ENCODE measurements at regions not wholly inside any gene's neighbourhood (a gene's known extent, or its start where the extent isn't known, plus 50 kb on each side); places are given as distances from the start of the nearest gene placed in this dataset.
"Not testable (repeated sequence)": the region's sequence is repeated elsewhere in the genome, so short reads cannot be mapped to it uniquely, and the experiment has no call there.

GRCh38 chr5:3445517-3445916 is 150.1 kb upstream of the IRX1 start:
- H3K27ac ChIP-seq (ENCODE audit: low read depth, low read length, severe bottlenecking); H3K4me3 ChIP-seq (ENCODE audit: extremely low read depth, insufficient read depth, low read length, poor library complexity, severe bottlenecking); H3K9me3 ChIP-seq (ENCODE audit: control insufficient read depth, low read length): not testable (repeated sequence)

GRCh38 chr5:3432135-3432534 is 163.5 kb upstream of the IRX1 start:
- Histone ChIP-seq H3K27ac (ENCODE audit: low read depth, low read length, severe bottlenecking) (no peak overlapping the region), H3K4me1 (ENCODE audit: control insufficient read depth, insufficient read depth, low read length, poor library complexity, severe bottlenecking) (no peaks in the 10 kb centered on the region), H3K9me3 (ENCODE audit: control insufficient read depth, low read length) (no peaks in the 10 kb centered on the region), H3K4me3 (ENCODE audit: extremely low read depth, insufficient read depth, low read length, poor library complexity, severe bottlenecking) (no peak overlapping the region), H3K36me3 (ENCODE audit: control insufficient read depth, insufficient read depth, low read length) (no peaks in the 10 kb centered on the region)
- WGBS, 2 experiments (ENCODE audit: insufficient coverage in 2 of 2): 90 to 93% methylated on average over 3 to 4 of the region's 4 CpGs

More at GRCh38 chr5:3445517-3445916, 150.1 kb upstream of the IRX1 start:
- not testable (repeated sequence) for H3K36me3 ChIP-seq (ENCODE audit: control insufficient read depth, insufficient read depth, low read length); H3K4me1 ChIP-seq (ENCODE audit: control insufficient read depth, insufficient read depth, low read length, poor library complexity, severe bottlenecking)

GRCh38 chr5:3430691-3431090 is 164.9 kb upstream of the IRX1 start:
- Histone ChIP-seq H3K4me1 (ENCODE audit: control insufficient read depth, insufficient read depth, low read length, poor library complexity, severe bottlenecking) (no peaks in the 10 kb centered on the region), H3K27ac (ENCODE audit: low read depth, low read length, severe bottlenecking) (no peak overlapping the region), H3K9me3 (ENCODE audit: control insufficient read depth, low read length) (no peaks in the 10 kb centered on the region), H3K36me3 (ENCODE audit: control insufficient read depth, insufficient read depth, low read length) (no peaks in the 10 kb centered on the region), H3K4me3 (ENCODE audit: extremely low read depth, insufficient read depth, low read length, poor library complexity, severe bottlenecking) (no peak overlapping the region)
- 53% methylated on average over 3 of the region's 5 CpGs for WGBS, 2 experiments (ENCODE audit: insufficient coverage in 2 of 2)

- 75 to 86% methylated on average over 7 of the region's 7 CpGs for WGBS, 2 experiments (ENCODE audit: insufficient coverage in 2 of 2)
- no peak overlapping the region for H3K27ac ChIP-seq (ENCODE audit: low read depth, low read length, severe bottlenecking)
- no peak overlapping the region for H3K4me3 ChIP-seq (ENCODE audit: extremely low read depth, insufficient read depth, low read length, poor library complexity, severe bottlenecking)
- H3K36me3 ChIP-seq (ENCODE audit: control insufficient read depth, insufficient read depth, low read length): no peaks in the 10 kb centered on the region
- H3K9me3 ChIP-seq (ENCODE audit: control insufficient read depth, low read length): no peaks in the 10 kb centered on the region
- no peaks in the 10 kb centered on the region for H3K4me1 ChIP-seq (ENCODE audit: control insufficient read depth, insufficient read depth, low read length, poor library complexity, severe bottlenecking)
Measured at GRCh38 chr5:3429962-3430361, 165.7 kb upstream of the IRX1 start.

- no peak overlapping the region for H3K27ac ChIP-seq (ENCODE audit: low read depth, low read length, severe bottlenecking)
- WGBS, 2 experiments (ENCODE audit: insufficient coverage in 2 of 2): 94 to 95% methylated on average over 7 to 14 of the region's 15 CpGs
- peaks cover 2% of the 10 kb centered on the region for H3K9me3 ChIP-seq (ENCODE audit: control insufficient read depth, low read length)
- no peaks in the 10 kb centered on the region for H3K36me3 ChIP-seq (ENCODE audit: control insufficient read depth, insufficient read depth, low read length)
- H3K4me1 ChIP-seq (ENCODE audit: control insufficient read depth, insufficient read depth, low read length, poor library complexity, severe bottlenecking): no peaks in the 10 kb centered on the region
- no peak overlapping the region for H3K4me3 ChIP-seq (ENCODE audit: extremely low read depth, insufficient read depth, low read length, poor library complexity, severe bottlenecking)
Measured at GRCh38 chr5:3428334-3428733, 167.3 kb upstream of the IRX1 start.

- Histone ChIP-seq H3K4me1 (ENCODE audit: control insufficient read depth, insufficient read depth, low read length, poor library complexity, severe bottlenecking) (no peaks in the 10 kb centered on the region), H3K27ac (ENCODE audit: low read depth, low read length, severe bottlenecking) (no peak overlapping the region), H3K4me3 (ENCODE audit: extremely low read depth, insufficient read depth, low read length, poor library complexity, severe bottlenecking) (no peak overlapping the region), H3K9me3 (ENCODE audit: control insufficient read depth, low read length) (peaks cover 3% of the 10 kb centered on the region), H3K36me3 (ENCODE audit: control insufficient read depth, insufficient read depth, low read length) (no peaks in the 10 kb centered on the region)
- no CpG with 5 or more reads among the region's 2 CpGs for WGBS, 2 experiments (ENCODE audit: insufficient coverage in 2 of 2)
Measured at GRCh38 chr5:3424946-3425345, 170.7 kb upstream of the IRX1 start.

- no peaks in the 10 kb centered on the region for H3K4me1 ChIP-seq (ENCODE audit: control insufficient read depth, insufficient read depth, low read length, poor library complexity, severe bottlenecking)
- no peak overlapping the region for H3K4me3 ChIP-seq (ENCODE audit: extremely low read depth, insufficient read depth, low read length, poor library complexity, severe bottlenecking)
- no peaks in the 10 kb centered on the region for H3K9me3 ChIP-seq (ENCODE audit: control insufficient read depth, low read length)
- H3K27ac ChIP-seq (ENCODE audit: low read depth, low read length, severe bottlenecking): no peak overlapping the region
- no peaks in the 10 kb centered on the region for H3K36me3 ChIP-seq (ENCODE audit: control insufficient read depth, insufficient read depth, low read length)
- WGBS, 2 experiments (ENCODE audit: insufficient coverage in 2 of 2): 74 to 84% methylated on average over 11 to 15 of the region's 17 CpGs
Measured at GRCh38 chr5:3417376-3417943, 178.2 kb upstream of the IRX1 start.

GRCh38 chr5:3414371-3414770 is 181.3 kb upstream of the IRX1 start:
- no peaks in the 10 kb centered on the region for H3K9me3 ChIP-seq (ENCODE audit: control insufficient read depth, low read length)
- 73 to 75% methylated on average over 6 to 7 of the region's 7 CpGs for WGBS, 2 experiments (ENCODE audit: insufficient coverage in 2 of 2)
- no peaks in the 10 kb centered on the region for H3K36me3 ChIP-seq (ENCODE audit: control insufficient read depth, insufficient read depth, low read length)
- H3K27ac ChIP-seq (ENCODE audit: low read depth, low read length, severe bottlenecking): no peak overlapping the region
- H3K4me1 ChIP-seq (ENCODE audit: control insufficient read depth, insufficient read depth, low read length, poor library complexity, severe bottlenecking): no peaks in the 10 kb centered on the region
- H3K4me3 ChIP-seq (ENCODE audit: extremely low read depth, insufficient read depth, low read length, poor library complexity, severe bottlenecking): no peak overlapping the region

- Histone ChIP-seq H3K27ac (ENCODE audit: low read depth, low read length, severe bottlenecking) (no peak overlapping the region), H3K36me3 (ENCODE audit: control insufficient read depth, insufficient read depth, low read length) (no peaks in the 10 kb centered on the region), H3K9me3 (ENCODE audit: control insufficient read depth, low read length) (no peaks in the 10 kb centered on the region), H3K4me3 (ENCODE audit: extremely low read depth, insufficient read depth, low read length, poor library complexity, severe bottlenecking) (no peak overlapping the region), H3K4me1 (ENCODE audit: control insufficient read depth, insufficient read depth, low read length, poor library complexity, severe bottlenecking) (no peaks in the 10 kb centered on the region)
- WGBS, 2 experiments (ENCODE audit: insufficient coverage in 2 of 2): 80 to 92% methylated on average over 1 of the region's 1 CpG
Measured at GRCh38 chr5:3412146-3412545, 183.5 kb upstream of the IRX1 start.

- H3K9me3 ChIP-seq (ENCODE audit: control insufficient read depth, low read length): peaks cover 5% of the 10 kb centered on the region
- H3K4me1 ChIP-seq (ENCODE audit: control insufficient read depth, insufficient read depth, low read length, poor library complexity, severe bottlenecking): no peaks in the 10 kb centered on the region
- no peaks in the 10 kb centered on the region for H3K36me3 ChIP-seq (ENCODE audit: control insufficient read depth, insufficient read depth, low read length)
- H3K27ac ChIP-seq (ENCODE audit: low read depth, low read length, severe bottlenecking): no peak overlapping the region
- WGBS, 2 experiments (ENCODE audit: insufficient coverage in 2 of 2): 100% methylated on average over 1 of the region's 2 CpGs; no CpG with 5 or more reads in 1 of the 2 experiments
- H3K4me3 ChIP-seq (ENCODE audit: extremely low read depth, insufficient read depth, low read length, poor library complexity, severe bottlenecking): no peak overlapping the region
Measured at GRCh38 chr5:3411363-3411762, 184.3 kb upstream of the IRX1 start.

- no peak overlapping the region for H3K27ac ChIP-seq (ENCODE audit: low read depth, low read length, severe bottlenecking)
- H3K36me3 ChIP-seq (ENCODE audit: control insufficient read depth, insufficient read depth, low read length): no peaks in the 10 kb centered on the region
- no peaks in the 10 kb centered on the region for H3K4me1 ChIP-seq (ENCODE audit: control insufficient read depth, insufficient read depth, low read length, poor library complexity, severe bottlenecking)
- no peak overlapping the region for H3K4me3 ChIP-seq (ENCODE audit: extremely low read depth, insufficient read depth, low read length, poor library complexity, severe bottlenecking)
- peaks cover 7% of the 10 kb centered on the region for H3K9me3 ChIP-seq (ENCODE audit: control insufficient read depth, low read length)
- 71 to 74% methylated on average over 5 of the region's 8 CpGs for WGBS, 2 experiments (ENCODE audit: insufficient coverage in 2 of 2)
Measured at GRCh38 chr5:3401635-3402034, 194.0 kb upstream of the IRX1 start.

Data from mesodermal cell (in vitro differentiated cells).